T-cell (primary cell): ENCODE measurements at regions not wholly inside any gene's neighbourhood (a gene's known extent, or its start where the extent isn't known, plus 50 kb on each side); places are given as distances from the start of the nearest gene placed in this dataset.

Source experiments
- ATAC-seq, 4 experiments: fragments of 200-7000 bp in 3 of 4; fragments of 150-1000 bp in 1 of 4; cut with Tn5 transposase; replicated peaks in 1 of 4; 1 replicate in 3 of 4; 2 replicates in 1 of 4; pipeline ENCODE4 v1.10.0; 2021; ENCODE audit warnings: moderate library complexity in 3 of 4, mild to moderate bottlenecking in 2 of 4, moderate number of reproducible peaks in 1 of 4
- CTCF ChIA-PET, 2 donors: fragments of 300-600 bp; sonication (Branson Sonifier 250); formaldehyde crosslinking; loops; one replicate each; lab custom pipeline; 2022; ENCODE audit warnings: antibody characterized with exemption in 2 of 2; lab: Charles Lee
- POLR2A ChIA-PET, 2 donors: fragments of 300-600 bp; sonication (Branson Sonifier 250); formaldehyde crosslinking; loops; one replicate each; lab custom pipeline; 2022; ENCODE audit warnings: antibody characterized with exemption in 2 of 2; lab: Charles Lee
- DNase-seq, 35 experiments: peaks; one replicate each; pipeline versions ENCODE4 v3.0.0 to v3.0.0-alpha.2; 2013 to 2023
- H3K27ac ChIP-seq: one replicate; pipeline ENCODE4 v1.5.1; 2013; ENCODE audit warnings: low read length
- H3K27me3 ChIP-seq, 2 experiments: replicated peaks in 1 of 2; 1 replicate in 1 of 2; 2 replicates in 1 of 2; pipeline versions ENCODE4 v1.6.1 to v1.7.0; 2013; ENCODE audit warnings: low read length in 1 of 2, mixed read lengths in 1 of 2; ENCODE audit not compliant: control insufficient read depth in 2 of 2, insufficient read depth in 2 of 2; ENCODE audit errors: extremely low read depth in 1 of 2
- H3K36me3 ChIP-seq, 2 donors: 1 replicate in 1 of 2; 2 replicates in 1 of 2; pipeline versions ENCODE4 v1.6.1 to v1.7.0; 2013; ENCODE audit warnings: low read length in 1 of 2; ENCODE audit not compliant: control insufficient read depth in 2 of 2, insufficient read depth in 1 of 2; ENCODE audit errors: extremely low read depth in 1 of 2
- H3K4me1 ChIP-seq, 2 experiments: 1 replicate in 1 of 2; 2 replicates in 1 of 2; pipeline versions ENCODE4 v1.6.1 to v1.7.0; 2013; ENCODE audit warnings: low read length in 2 of 2, mixed read lengths in 1 of 2; ENCODE audit not compliant: insufficient read depth in 2 of 2, control insufficient read depth in 1 of 2; ENCODE audit errors: extremely low read depth in 1 of 2
- H3K4me3 ChIP-seq, 2 donors: 1 replicate in 1 of 2; 2 replicates in 1 of 2; pipeline versions ENCODE4 v1.5.1 to v1.7.0; 2013; ENCODE audit warnings: mild to moderate bottlenecking in 2 of 2, low read length in 1 of 2, moderate library complexity in 1 of 2; ENCODE audit not compliant: control insufficient read depth in 1 of 2; ENCODE audit errors: extremely low read depth in 1 of 2
- H3K9me3 ChIP-seq: 2 replicates; pipeline ENCODE4 v1.7.0; 2013
- H3K27ac Mint-ChIP-seq, 2 donors: one replicate each; pipeline ENCODE4 v1.8.0; 2020 to 2021; ENCODE audit warnings: mild to moderate bottlenecking in 2 of 2, mixed read lengths in 2 of 2
- H3K27me3 Mint-ChIP-seq, 2 donors: one replicate each; pipeline ENCODE4 v1.8.0; 2021 to 2022; ENCODE audit warnings: mixed read lengths in 2 of 2
- H3K36me3 Mint-ChIP-seq: one replicate; pipeline ENCODE4 v1.8.0; 2021; ENCODE audit warnings: mixed read lengths
- H3K4me1 Mint-ChIP-seq, 3 donors: one replicate each; pipeline ENCODE4 v1.8.0; 2020 to 2022; ENCODE audit warnings: mixed read lengths in 3 of 3, mild to moderate bottlenecking in 1 of 3
- H3K4me3 Mint-ChIP-seq, 3 donors: one replicate each; pipeline ENCODE4 v1.8.0; 2020 to 2022; ENCODE audit warnings: mild to moderate bottlenecking in 3 of 3, mixed read lengths in 3 of 3, moderate library complexity in 3 of 3
- H3K9me3 Mint-ChIP-seq, 3 donors: one replicate each; pipeline ENCODE4 v1.8.0; 2020 to 2022; ENCODE audit warnings: mixed read lengths in 3 of 3
- WGBS: methylation state at CpG from one replicate; pipeline ENCODE4 v1.1.5; 2013; ENCODE audit warnings: missing lambda C conversion rate; ENCODE audit not compliant: insufficient coverage; 5-methylcytosine and 5-hydroxymethylcytosine counted together

GRCh38 chr1:4053160-4053748 lies 153.2 kb upstream of the C1orf174 start:
- peaks cover 0 to 35% of the 10 kb centered on the region in 2 experiments for H3K27me3 ChIP-seq
- Mint-ChIP-seq H3K4me3 (no peak overlapping the region), H3K27ac (no peak overlapping the region), H3K36me3 (no peaks in the 10 kb centered on the region), H3K27me3 (peaks cover 15 to 29% of the 10 kb centered on the region in 2 donors), H3K4me1 (peaks cover 0 to 7% (median 2%) of the 10 kb centered on the region in 3 donors), H3K9me3 (no peaks in the 10 kb centered on the region)
- ChIA-PET POLR2A (no interaction called here), CTCF (no interaction called here)
- no peak overlapping the region for H3K27ac ChIP-seq
- no peak for DNase-seq
- H3K4me1 ChIP-seq = no peaks in the 10 kb centered on the region
- no peak overlapping the region for H3K4me3 ChIP-seq
- 85% methylated on average over 6 of the region's 8 CpGs for WGBS
- ATAC-seq = no peak
- no peaks in the 10 kb centered on the region for H3K9me3 ChIP-seq
- no peaks in the 10 kb centered on the region for H3K36me3 ChIP-seq

DNA sequence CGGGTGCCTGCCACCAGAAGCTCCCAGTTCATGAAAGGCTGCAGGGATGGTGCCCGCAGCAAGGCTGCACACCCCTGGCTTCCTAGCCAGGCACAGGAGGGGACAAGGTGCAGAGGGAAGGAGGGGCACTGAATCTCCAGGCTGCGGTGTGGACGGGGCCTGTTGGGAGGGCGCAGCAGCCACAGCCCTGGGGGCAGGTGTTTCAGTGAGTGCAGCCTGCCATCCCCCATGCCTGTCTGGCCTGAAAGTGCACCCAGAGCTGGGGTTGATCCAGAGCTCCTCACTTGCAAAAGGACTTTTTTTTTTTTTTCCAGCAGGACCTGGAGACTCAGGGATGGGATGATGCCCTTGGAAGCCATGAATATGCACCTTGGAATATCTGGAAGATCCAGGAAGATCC lies 153.7 kb upstream of the C1orf174 start:
- H3K4me3 ChIP-seq = no peak overlapping the region
- Mint-ChIP-seq H3K4me1 (peaks cover 0 to 7% (median 1%) of the 10 kb centered on the region in 3 donors), H3K4me3 (no peak overlapping the region), H3K9me3 (no peaks in the 10 kb centered on the region), H3K27ac (no peak overlapping the region), H3K36me3 (no peaks in the 10 kb centered on the region), H3K27me3 (peaks cover 14 to 28% of the 10 kb centered on the region in 2 donors)
- DNase-seq (no peak), ATAC-seq (no peak)
- ChIA-PET POLR2A (no interaction called here), CTCF (no interaction called here)
- H3K27ac ChIP-seq = no peak overlapping the region
- H3K36me3 ChIP-seq = no peaks in the 10 kb centered on the region
- peaks cover 0 to 32% of the 10 kb centered on the region in 2 experiments for H3K27me3 ChIP-seq
- H3K4me1 ChIP-seq = no peaks in the 10 kb centered on the region
- WGBS = 91% methylated on average over 5 of the region's 5 CpGs
- H3K9me3 ChIP-seq = no peaks in the 10 kb centered on the region

DNA sequence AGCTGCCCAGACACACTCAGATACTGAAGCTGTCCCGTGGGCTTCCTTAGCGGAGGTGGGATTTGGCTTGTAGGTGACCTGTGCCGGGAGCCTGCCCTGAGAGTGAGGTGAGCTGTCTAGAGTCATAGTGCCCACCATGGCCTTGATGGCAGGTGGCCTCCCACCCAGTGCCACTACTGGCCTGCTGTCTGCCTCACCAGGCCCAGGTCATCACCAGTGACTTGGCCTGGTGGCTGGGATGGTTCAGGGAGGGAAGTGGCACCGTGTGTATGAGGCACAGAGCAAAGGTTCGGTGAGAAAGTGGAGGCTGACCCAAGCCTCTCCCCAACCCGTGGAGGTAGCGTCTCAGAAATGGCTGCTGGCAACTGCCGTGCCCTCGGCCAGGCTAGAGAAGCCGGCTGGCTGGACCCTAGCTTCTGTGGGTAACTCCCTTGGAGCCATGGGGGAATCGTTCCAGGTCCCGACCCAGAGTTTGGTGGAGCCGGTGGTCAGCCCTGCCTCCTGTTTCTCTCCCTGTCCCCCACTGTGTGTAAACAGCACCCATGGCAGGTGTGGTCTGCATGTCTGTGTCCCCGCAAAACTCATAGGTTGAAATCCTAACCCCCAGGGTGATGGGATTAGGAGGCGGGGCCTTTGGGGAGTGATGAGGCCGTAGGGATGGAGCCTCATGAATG lies 155.4 kb upstream of the C1orf174 start:
- no peak for ATAC-seq
- H3K4me3 Mint-ChIP-seq = no peak overlapping the region
- no peaks in the 10 kb centered on the region for H3K4me1 Mint-ChIP-seq
- Histone ChIP-seq H3K4me3 (no peak overlapping the region), H3K27me3 (peaks cover 0 to 33% of the 10 kb centered on the region in 2 experiments), H3K27ac (no peak overlapping the region), H3K4me1 (no peaks in the 10 kb centered on the region), H3K36me3 (no peaks in the 10 kb centered on the region), H3K9me3 (no peaks in the 10 kb centered on the region)
- POLR2A ChIA-PET = no interaction called here
- 84% methylated on average over 9 of the region's 16 CpGs for WGBS
- no peaks in the 10 kb centered on the region for H3K9me3 Mint-ChIP-seq
- no peaks in the 10 kb centered on the region for H3K36me3 Mint-ChIP-seq
- no peak for DNase-seq
- CTCF ChIA-PET = no interaction called here
- H3K27ac Mint-ChIP-seq = no peak overlapping the region
- H3K27me3 Mint-ChIP-seq = peaks cover 4 to 21% of the 10 kb centered on the region in 2 donors

GRCh38 chr1:4056422-4056821 lies 156.3 kb upstream of the C1orf174 start:
- ChIA-PET POLR2A (no interaction called here), CTCF (no interaction called here)
- H3K27me3 Mint-ChIP-seq = peaks cover 4 to 21% of the 10 kb centered on the region in 2 donors
- no peaks in the 10 kb centered on the region for H3K4me1 ChIP-seq
- ATAC-seq = no peak
- H3K4me3 Mint-ChIP-seq = no peak overlapping the region
- 61% methylated on average over 4 of the region's 9 CpGs for WGBS
- peaks cover 0 to 30% of the 10 kb centered on the region in 2 experiments for H3K27me3 ChIP-seq
- H3K4me1 Mint-ChIP-seq = no peaks in the 10 kb centered on the region
- no peak overlapping the region for H3K27ac Mint-ChIP-seq
- H3K9me3 Mint-ChIP-seq = no peaks in the 10 kb centered on the region
- no peak overlapping the region for H3K4me3 ChIP-seq
- DNase-seq = no peak
- no peak overlapping the region for H3K27ac ChIP-seq
- no peaks in the 10 kb centered on the region for H3K36me3 ChIP-seq
- H3K9me3 ChIP-seq = no peaks in the 10 kb centered on the region
- no peaks in the 10 kb centered on the region for H3K36me3 Mint-ChIP-seq

DNA sequence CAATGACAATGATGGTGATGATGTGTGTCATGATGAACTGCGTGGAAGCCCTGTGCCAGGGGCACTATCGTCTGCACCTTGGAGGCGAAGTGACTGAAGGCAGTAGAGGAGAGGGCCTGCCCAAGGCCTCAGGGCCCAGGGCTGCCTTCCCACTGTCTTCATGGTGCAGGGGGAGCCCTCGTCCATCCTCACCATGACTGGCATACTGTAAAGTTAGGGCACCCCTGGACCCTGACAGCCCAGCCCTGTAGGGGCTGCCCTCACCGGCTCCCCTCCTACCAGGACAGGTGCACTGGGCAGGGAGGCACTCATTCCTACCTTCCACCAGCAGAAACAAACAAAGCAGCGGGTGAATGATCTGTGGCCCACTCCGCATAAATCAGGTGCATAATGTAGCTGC lies 156.9 kb upstream of the C1orf174 start:
- Mint-ChIP-seq H3K4me1 (no peaks in the 10 kb centered on the region), H3K36me3 (no peaks in the 10 kb centered on the region), H3K27ac (no peak overlapping the region), H3K4me3 (no peak overlapping the region), H3K9me3 (no peaks in the 10 kb centered on the region), H3K27me3 (peaks cover 4 to 21% of the 10 kb centered on the region in 2 donors)
- ChIA-PET CTCF (no interaction called here), POLR2A (no interaction called here)
- Histone ChIP-seq H3K27me3 (peaks cover 0 to 30% of the 10 kb centered on the region in 2 experiments), H3K9me3 (no peaks in the 10 kb centered on the region), H3K4me1 (no peaks in the 10 kb centered on the region), H3K27ac (no peak overlapping the region), H3K36me3 (no peaks in the 10 kb centered on the region), H3K4me3 (no peak overlapping the region)
- ATAC-seq = no peak
- WGBS = 98% methylated on average over 5 of the region's 7 CpGs
- no peak for DNase-seq

DNA sequence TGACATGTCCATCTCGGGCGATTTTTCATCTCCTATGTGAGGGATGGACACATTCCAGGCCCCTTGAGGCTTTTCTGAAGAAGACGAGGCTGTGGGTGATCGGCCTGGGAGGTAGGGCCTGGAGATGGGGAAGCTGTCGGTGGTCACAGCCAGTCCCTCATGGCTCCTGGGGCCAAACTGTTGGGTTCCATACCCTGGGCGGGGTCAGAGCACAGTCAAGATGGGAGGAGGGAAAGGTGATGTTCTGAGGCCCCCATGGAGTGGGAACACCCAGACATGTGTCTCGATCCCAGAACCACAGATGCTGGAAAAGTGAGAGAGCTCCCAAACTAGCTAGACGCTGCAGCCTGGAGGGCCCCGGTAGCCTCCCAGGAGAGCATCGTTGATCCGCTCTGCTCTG lies 157.5 kb upstream of the C1orf174 start:
- no peak for ATAC-seq
- no peak overlapping the region for H3K27ac ChIP-seq
- Mint-ChIP-seq H3K27ac (no peak overlapping the region), H3K4me1 (no peaks in the 10 kb centered on the region), H3K36me3 (no peaks in the 10 kb centered on the region), H3K4me3 (no peak overlapping the region), H3K27me3 (peaks cover 4 to 20% of the 10 kb centered on the region in 2 donors), H3K9me3 (no peaks in the 10 kb centered on the region)
- 82% methylated on average over 9 of the region's 11 CpGs for WGBS
- H3K4me1 ChIP-seq = no peaks in the 10 kb centered on the region
- no peak for DNase-seq
- H3K4me3 ChIP-seq = no peak overlapping the region
- CTCF ChIA-PET = no interaction called here
- POLR2A ChIA-PET = no interaction called here
- no peaks in the 10 kb centered on the region for H3K9me3 ChIP-seq
- H3K27me3 ChIP-seq = peaks cover 0 to 30% of the 10 kb centered on the region in 2 experiments
- no peaks in the 10 kb centered on the region for H3K36me3 ChIP-seq
